Lung (tissue), 11 donors: ENCODE measurements at regions not wholly inside any gene's neighbourhood (a gene's known extent, or its start where the extent isn't known, plus 50 kb on each side); places are given as distances from the start of the nearest gene placed in this dataset.

Source experiments
- ATAC-seq: fragments of 200-7000 bp; cut with Tn5 transposase; one replicate; pipeline ENCODE4 v1.9.1; 2020; ENCODE audit warnings: moderate number of reproducible peaks; ENCODE audit not compliant: insufficient read depth, low FRiP score
- DNase-seq, 3 donors: peaks; one replicate each; pipeline ENCODE4 v3.0.0-alpha.2; 2013 to 2017
- H3K27ac ChIP-seq, 2 donors: one replicate each; pipeline ENCODE4 v1.5.1; 2013; ENCODE audit warnings: mild to moderate bottlenecking in 2 of 2, moderate library complexity in 2 of 2, control low read depth in 1 of 2, inconsistent platforms in 1 of 2, low read depth in 1 of 2, low read length in 1 of 2
- H3K27me3 ChIP-seq, 3 donors: one replicate each; pipeline ENCODE4 v1.5.1; 2013; ENCODE audit warnings: low read length in 2 of 3; ENCODE audit not compliant: control insufficient read depth in 3 of 3, insufficient read depth in 3 of 3
- H3K36me3 ChIP-seq, 4 donors: one replicate each; pipeline ENCODE4 v1.5.1; 2013; ENCODE audit warnings: low read length in 4 of 4, mild to moderate bottlenecking in 1 of 4, moderate library complexity in 1 of 4; ENCODE audit not compliant: control insufficient read depth in 4 of 4, insufficient read depth in 4 of 4
- H3K4me1 ChIP-seq, 5 donors: one replicate each; pipeline ENCODE4 v1.5.1; 2013; ENCODE audit warnings: low read length in 5 of 5, mild to moderate bottlenecking in 2 of 5, moderate library complexity in 1 of 5; ENCODE audit not compliant: control insufficient read depth in 5 of 5, insufficient read depth in 5 of 5
- H3K4me3 ChIP-seq: one replicate; pipeline ENCODE4 v1.5.1; 2013; ENCODE audit warnings: mild to moderate bottlenecking, control low read depth, moderate library complexity
- H3K9ac ChIP-seq, 2 donors: one replicate each; pipeline ENCODE4 v1.5.1; 2013; ENCODE audit warnings: low read length in 2 of 2, control low read depth in 1 of 2; ENCODE audit not compliant: insufficient read depth in 1 of 2
- H3K9me3 ChIP-seq, 4 donors: one replicate each; pipeline ENCODE4 v1.5.1; 2013; ENCODE audit warnings: low read length in 3 of 4, mild to moderate bottlenecking in 1 of 4, moderate library complexity in 1 of 4; ENCODE audit not compliant: control insufficient read depth in 4 of 4, insufficient read depth in 3 of 4
- WGBS, 2 donors: extraction: QIAGEN DNeasy Blood & Tissue Kit; methylation state at CpG; one replicate each; pipeline ENCODE4 v1.1.7; 2013; 5-methylcytosine and 5-hydroxymethylcytosine counted together
- TF ChIP-seq, protein P1 (sequence below): IDR thresholded peaks from 2 replicates; pipeline ENCODE4 v1.5.1; 2012; ENCODE audit warnings: mild to moderate bottlenecking; ENCODE audit errors: control extremely low read depth, extremely low read depth
- donor health status: control.
- donor health status: control.
- donor health status: Bipolar disorder and iron deficiency.
- donor health status: healthy.
- donor health status: DM: yes; HTN: yes; CAD: no.

DNA sequence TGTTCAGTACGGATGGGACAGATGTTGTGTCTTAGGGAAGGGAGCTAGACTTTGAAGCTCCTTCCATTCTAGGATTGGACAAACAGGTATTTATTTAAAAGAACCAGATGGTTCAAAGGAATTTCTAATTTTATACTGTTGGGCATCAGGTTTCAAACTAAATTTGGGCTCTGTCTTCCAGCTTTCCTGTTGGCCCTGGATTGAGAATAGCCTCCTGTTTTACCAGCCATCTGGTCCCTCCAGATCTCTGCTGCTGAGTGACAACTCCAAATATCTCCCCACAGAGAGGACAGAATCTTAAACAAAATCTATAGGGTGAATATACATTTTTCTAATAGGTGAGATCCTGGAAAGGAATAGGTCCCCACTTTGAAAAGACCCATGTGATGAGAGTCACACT lies 52.5 kb upstream of the CNIH3 start:
- Histone ChIP-seq H3K4me3 (no peak overlapping the region), H3K36me3 (no peaks in the 10 kb centered on the region), H3K4me1 (no peaks in the 10 kb centered on the region), H3K9ac (no peak overlapping the region), H3K27me3 (no peaks in the 10 kb centered on the region), H3K9me3 (peaks cover 0 to 3% (median 1%) of the 10 kb centered on the region in 4 donors), H3K27ac (no peak overlapping the region)
- DNase-seq (no peak), ATAC-seq (no peak)
- 88 to 97% methylated on average over 1 of the region's 1 CpG for WGBS, 2 donors
- TF ChIP-seq, protein P1, sequence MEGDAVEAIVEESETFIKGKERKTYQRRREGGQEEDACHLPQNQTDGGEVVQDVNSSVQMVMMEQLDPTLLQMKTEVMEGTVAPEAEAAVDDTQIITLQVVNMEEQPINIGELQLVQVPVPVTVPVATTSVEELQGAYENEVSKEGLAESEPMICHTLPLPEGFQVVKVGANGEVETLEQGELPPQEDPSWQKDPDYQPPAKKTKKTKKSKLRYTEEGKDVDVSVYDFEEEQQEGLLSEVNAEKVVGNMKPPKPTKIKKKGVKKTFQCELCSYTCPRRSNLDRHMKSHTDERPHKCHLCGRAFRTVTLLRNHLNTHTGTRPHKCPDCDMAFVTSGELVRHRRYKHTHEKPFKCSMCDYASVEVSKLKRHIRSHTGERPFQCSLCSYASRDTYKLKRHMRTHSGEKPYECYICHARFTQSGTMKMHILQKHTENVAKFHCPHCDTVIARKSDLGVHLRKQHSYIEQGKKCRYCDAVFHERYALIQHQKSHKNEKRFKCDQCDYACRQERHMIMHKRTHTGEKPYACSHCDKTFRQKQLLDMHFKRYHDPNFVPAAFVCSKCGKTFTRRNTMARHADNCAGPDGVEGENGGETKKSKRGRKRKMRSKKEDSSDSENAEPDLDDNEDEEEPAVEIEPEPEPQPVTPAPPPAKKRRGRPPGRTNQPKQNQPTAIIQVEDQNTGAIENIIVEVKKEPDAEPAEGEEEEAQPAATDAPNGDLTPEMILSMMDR = no peak

DNA sequence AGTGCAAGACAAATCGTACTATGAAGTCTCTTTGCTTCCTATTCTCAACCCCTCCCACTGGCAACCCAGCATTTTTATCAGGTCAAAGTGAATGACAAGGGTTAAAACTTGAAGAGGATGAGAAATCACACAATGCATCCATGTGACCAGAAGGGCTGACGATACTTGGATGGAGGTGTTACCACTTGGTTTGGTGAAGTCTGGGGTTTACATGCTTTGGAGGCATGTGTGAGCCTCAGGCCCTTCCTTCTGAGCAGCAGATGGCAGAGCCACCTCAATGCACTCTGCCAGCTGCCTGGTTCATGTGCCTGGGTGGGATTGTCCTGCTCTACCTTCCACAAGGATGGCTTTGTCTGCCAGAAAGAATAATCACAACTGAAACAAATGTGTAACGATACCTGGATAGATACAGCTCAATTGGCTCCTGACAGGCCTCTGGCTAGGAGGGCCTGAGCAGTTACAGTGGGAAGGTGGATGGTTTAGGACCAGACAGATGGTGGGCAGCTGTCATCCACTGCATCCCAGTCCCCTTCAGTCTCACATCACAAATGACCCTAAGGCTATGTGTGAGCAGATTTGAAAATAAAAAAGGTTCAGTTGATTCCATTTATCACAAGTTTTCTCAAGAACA lies 51.5 kb upstream of the CNIH3 start:
- WGBS, 2 donors = 71 to 77% methylated on average over 3 of the region's 3 CpGs
- Histone ChIP-seq H3K27ac (peak overlapping the region in 1 of 2 donors; percentile 41), H3K27me3 (no peaks in the 10 kb centered on the region), H3K4me1 (no peaks in the 10 kb centered on the region), H3K9ac (no peak overlapping the region), H3K36me3 (no peaks in the 10 kb centered on the region), H3K9me3 (peaks cover 0 to 3% (median 1%) of the 10 kb centered on the region in 4 donors), H3K4me3 (no peak overlapping the region)
- no peak for DNase-seq
- TF ChIP-seq, protein P1 = no peak
- ATAC-seq = no peak

DNA sequence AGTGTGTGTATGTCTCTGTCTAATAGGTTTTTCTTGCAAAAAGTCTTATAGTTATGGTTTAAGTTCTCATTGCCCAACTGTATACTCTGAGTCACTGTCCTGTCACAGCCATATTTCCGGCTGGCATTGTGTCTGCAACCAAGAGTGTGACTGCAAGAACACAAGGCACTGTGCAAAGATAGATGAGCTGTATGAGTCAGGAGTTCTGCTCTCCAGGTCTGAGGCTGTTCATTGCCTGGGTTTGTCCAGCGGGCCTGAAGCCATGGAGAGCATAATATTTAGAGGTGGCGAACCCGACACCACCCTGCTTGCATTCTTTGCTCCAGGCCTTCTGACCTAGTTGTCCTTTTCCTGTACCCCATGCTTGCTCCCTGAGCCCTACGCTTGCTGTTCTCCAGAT lies 50.9 kb upstream of the CNIH3 start:
- DNase-seq (no peak), ATAC-seq (no peak)
- TF ChIP-seq, protein P1 = no peak
- no peaks in the 10 kb centered on the region for H3K4me1 ChIP-seq
- no peak overlapping the region for H3K4me3 ChIP-seq
- H3K27ac ChIP-seq = no peak overlapping the region
- 43 to 62% methylated on average over 5 of the region's 5 CpGs for WGBS, 2 donors
- no peak overlapping the region for H3K9ac ChIP-seq
- H3K9me3 ChIP-seq = peaks cover 0 to 3% (median 1%) of the 10 kb centered on the region in 4 donors
- H3K27me3 ChIP-seq = no peaks in the 10 kb centered on the region
- no peaks in the 10 kb centered on the region for H3K36me3 ChIP-seq
